H1 (cell line): ENCODE measurements at regions not wholly inside any gene's neighbourhood (a gene's known extent, or its start where the extent isn't known, plus 50 kb on each side); places are given as distances from the start of the nearest gene placed in this dataset.

Experiments used
- CTCF ChIA-PET: fragments of 300-600 bp; sonication (Branson Sonifier 250); formaldehyde crosslinking; loops from one replicate; lab custom pipeline; 2021; ENCODE audit not compliant: partially characterized antibody; lab: Charles Lee
- POLR2A ChIA-PET: fragments of 300-600 bp; sonication (Branson Sonifier 250); formaldehyde crosslinking; loops from one replicate; lab custom pipeline; 2021; ENCODE audit warnings: inconsistent platforms; ENCODE audit not compliant: partially characterized antibody; lab: Charles Lee
- DNase-seq, 2 experiments: peaks; one replicate each; pipeline versions ENCODE4 v3.0.0 to v3.0.0-alpha.2; 2010 to 2022; ENCODE audit warnings: low spot score in 2 of 2, low read depth in 1 of 2, mixed read lengths in 1 of 2
- FAIRE-seq: peaks from 2 replicates; lab custom pipeline; 2011; peaks lifted over from hg19 to GRCh38; lab: Jason Lieb, UNC
- H2AFZ ChIP-seq: 2 replicates; pipeline ENCODE4 v1.8.1; 2012; ENCODE audit warnings: low read length, inconsistent platforms
- H2AK5ac ChIP-seq: 2 replicates; pipeline ENCODE4 v1.6.1; 2013; ENCODE audit warnings: low read depth, low read length
- H2BK120ac ChIP-seq: replicated peaks from 2 replicates; pipeline ENCODE3; 2013; ENCODE audit warnings: low read depth, low read length, inconsistent platforms
- H2BK12ac ChIP-seq: 2 replicates; pipeline ENCODE4 v1.6.1; 2013; ENCODE audit warnings: low read depth, low read length
- H2BK15ac ChIP-seq: 2 replicates; pipeline ENCODE4 v1.6.1; 2013; ENCODE audit warnings: low read length
- H2BK20ac ChIP-seq: 2 replicates; pipeline ENCODE4 v1.6.1; 2013; ENCODE audit warnings: low read length
- H2BK5ac ChIP-seq: 2 replicates; pipeline ENCODE4 v1.6.1; 2013; ENCODE audit warnings: low read depth, low read length
- H3K14ac ChIP-seq: 2 replicates; pipeline ENCODE4 v1.6.1; 2013; ENCODE audit warnings: inconsistent platforms; ENCODE audit not compliant: insufficient read length
- H3K18ac ChIP-seq: 2 replicates; pipeline ENCODE4 v1.6.1; 2013; ENCODE audit warnings: low read length; ENCODE audit errors: extremely low read depth
- H3K23ac ChIP-seq: 2 replicates; pipeline ENCODE4 v1.6.1; 2013; ENCODE audit warnings: inconsistent platforms; ENCODE audit not compliant: insufficient read length
- H3K23me2 ChIP-seq: 2 replicates; pipeline ENCODE4 v1.6.1; 2013; ENCODE audit warnings: low read depth, low read length
- H3K27ac ChIP-seq: 2 replicates; pipeline ENCODE4 v1.6.1; 2011; ENCODE audit warnings: low read depth, low read length, inconsistent platforms
- H3K27me3 ChIP-seq, 4 experiments: replicated peaks in 1 of 4; 1 replicate in 1 of 4; 2 replicates in 3 of 4; pipeline versions ENCODE4 v1.6.1 to v1.8.1; 2011 to 2013; ENCODE audit warnings: low read length in 3 of 4, mild to moderate bottlenecking in 3 of 4, inconsistent platforms in 2 of 4, mixed read lengths in 2 of 4, moderate library complexity in 1 of 4; ENCODE audit not compliant: control insufficient read depth in 3 of 4, insufficient read depth in 3 of 4; ENCODE audit errors: extremely low read depth in 1 of 4
- H3K36me3 ChIP-seq, 4 experiments: 2 replicates each; pipeline versions ENCODE4 v1.6.1 to v1.8.1; 2011 to 2013; ENCODE audit warnings: mild to moderate bottlenecking in 4 of 4, low read length in 3 of 4, moderate library complexity in 2 of 4, control low read depth in 1 of 4, inconsistent platforms in 1 of 4; ENCODE audit not compliant: insufficient read depth in 4 of 4, control insufficient read depth in 2 of 4
- H3K4ac ChIP-seq: replicated peaks from 2 replicates; pipeline ENCODE3; 2013; ENCODE audit warnings: low read length, low read depth, mixed read lengths, inconsistent platforms; ENCODE audit not compliant: insufficient read length
- H3K4me1 ChIP-seq, 4 experiments: replicated peaks in 1 of 4; 1 replicate in 1 of 4; 2 replicates in 3 of 4; pipeline versions ENCODE4 v1.6.1 to v1.8.1; 2011 to 2013; ENCODE audit warnings: low read length in 3 of 4, inconsistent platforms in 2 of 4, mixed read lengths in 1 of 4; ENCODE audit not compliant: insufficient read depth in 4 of 4, control insufficient read depth in 3 of 4
- H3K4me2 ChIP-seq, 2 experiments: 2 replicates each; pipeline versions ENCODE4 v1.6.1 to v1.8.1; 2011 to 2013; ENCODE audit warnings: low read depth in 2 of 2, low read length in 2 of 2, control low read depth in 1 of 2, inconsistent platforms in 1 of 2, mild to moderate bottlenecking in 1 of 2; ENCODE audit not compliant: insufficient read depth in 1 of 2
- H3K4me3 ChIP-seq, 4 experiments: fragments of 200-600, 300-600 bp in 1 of 4; sonication (generic), shearing (Covaris generic), sonication (Bioruptor Twin) in 1 of 4; 2 replicates each; pipeline versions ENCODE4 v1.5.1 to v1.8.1; 2011 to 2016; ENCODE audit warnings: low read length in 4 of 4, low read depth in 3 of 4, control low read depth in 2 of 4, inconsistent platforms in 2 of 4, mild to moderate bottlenecking in 2 of 4, mixed read lengths in 1 of 4, moderate library complexity in 1 of 4; ENCODE audit not compliant: insufficient read depth in 2 of 4; ENCODE audit errors: extremely low read depth in 1 of 4
- H3K56ac ChIP-seq: replicated peaks from 2 replicates; pipeline ENCODE3; 2013; ENCODE audit warnings: low read depth, mild to moderate bottlenecking, mixed read lengths, low read length, inconsistent platforms; ENCODE audit not compliant: insufficient read length
- H3K79me1 ChIP-seq: 2 replicates; pipeline ENCODE4 v1.6.1; 2013; ENCODE audit warnings: low read depth, low read length, control low read depth
- H3K79me2 ChIP-seq, 2 experiments: 2 replicates each; pipeline versions ENCODE4 v1.6.1 to v1.8.1; 2012 to 2013; ENCODE audit warnings: low read length in 2 of 2, mild to moderate bottlenecking in 2 of 2, inconsistent platforms in 1 of 2; ENCODE audit not compliant: insufficient read depth in 2 of 2, control insufficient read depth in 1 of 2
- H3K9ac ChIP-seq, 4 experiments: replicated peaks in 1 of 4; 1 replicate in 1 of 4; 2 replicates in 3 of 4; pipeline versions ENCODE4 v1.6.1 to v1.8.1; 2011 to 2013; ENCODE audit warnings: low read depth in 3 of 4, low read length in 3 of 4, control low read depth in 2 of 4, mild to moderate bottlenecking in 2 of 4, moderate library complexity in 2 of 4, inconsistent platforms in 1 of 4; ENCODE audit errors: extremely low read depth in 1 of 4
- H3K9me3 ChIP-seq, 2 experiments: 2 replicates each; pipeline versions ENCODE4 v1.6.1 to v1.8.1; 2012 to 2013; ENCODE audit warnings: mild to moderate bottlenecking in 2 of 2, moderate library complexity in 2 of 2, control low read depth in 1 of 2, inconsistent platforms in 1 of 2, low read depth in 1 of 2, low read length in 1 of 2, mixed read lengths in 1 of 2; ENCODE audit not compliant: insufficient read depth in 2 of 2
- H4K20me1 ChIP-seq, 2 experiments: replicated peaks in 1 of 2; 2 replicates each; pipeline versions ENCODE3 to v1.8.1; 2011 to 2013; ENCODE audit warnings: inconsistent platforms in 2 of 2, low read length in 2 of 2, mild to moderate bottlenecking in 1 of 2; ENCODE audit not compliant: insufficient read depth in 2 of 2, control insufficient read depth in 1 of 2
- H4K5ac ChIP-seq: 2 replicates; pipeline ENCODE4 v1.6.1; 2013; ENCODE audit warnings: low read length, low read depth, mixed read lengths, inconsistent platforms; ENCODE audit not compliant: insufficient read length
- H4K8ac ChIP-seq: 2 replicates; pipeline ENCODE4 v1.8.0; 2013; ENCODE audit warnings: mild to moderate bottlenecking, moderate library complexity, low read length, inconsistent platforms; ENCODE audit not compliant: insufficient read depth; ENCODE audit errors: extremely low read depth
- H4K91ac ChIP-seq: replicated peaks from 2 replicates; pipeline ENCODE3; 2013; ENCODE audit warnings: low read length, mixed read lengths, inconsistent platforms; ENCODE audit not compliant: insufficient read length
- CBX8 ChIP-seq: fragments of 300-800, 300-1000 bp; sonication (generic); IDR thresholded peaks from 2 replicates; pipeline ENCODE4 v1.7.1; 2016; ENCODE audit warnings: low read depth, low read length, borderline replicate concordance
- KDM4A ChIP-seq: IDR thresholded peaks from one replicate; pipeline ENCODE4 v1.7.1; 2012; ENCODE audit warnings: low read depth, mild to moderate bottlenecking, moderate library complexity, low read length, inconsistent platforms; ENCODE audit not compliant: severe bottlenecking
- RNF2 ChIP-seq: fragments of 200-900, 300-1000 bp; sonication (generic); IDR thresholded peaks from 2 replicates; pipeline ENCODE4 v1.7.1; 2016; ENCODE audit warnings: borderline replicate concordance, low read depth, mild to moderate bottlenecking, antibody characterized with exemption, low read length; ENCODE audit not compliant: poor library complexity, severe bottlenecking; ENCODE audit errors: missing control alignments
- SAP30 ChIP-seq: fragments of 300-600 bp; sonication (generic); IDR thresholded peaks from 2 replicates; pipeline ENCODE4 v1.7.1; 2012; ENCODE audit warnings: low read length, moderate library complexity, mild to moderate bottlenecking, inconsistent platforms; ENCODE audit not compliant: insufficient read depth, insufficient replicate concordance
- SP4 ChIP-seq: IDR thresholded peaks from 2 replicates; pipeline ENCODE4 v1.6.1; 2012; ENCODE audit warnings: low read length, inconsistent platforms
- WGBS, 2 experiments: shearing (Covaris generic) in 1 of 2; methylation state at CpG; one replicate each; pipeline versions ENCODE4 v1.1.6 to v1.1.7; 2013 to 2015; ENCODE audit warnings: low lambda C conversion rate in 2 of 2, mixed read lengths in 2 of 2, inconsistent platforms in 1 of 2, low coverage in 1 of 2, missing lambda C conversion rate in 1 of 2; ENCODE audit not compliant: insufficient replicate concordance in 2 of 2, insufficient coverage in 1 of 2, insufficient read length in 1 of 2; ENCODE audit errors: extremely low coverage in 1 of 2, missing lambda C conversion rate in 1 of 2; 5-methylcytosine and 5-hydroxymethylcytosine counted together
- TF ChIP-seq, protein P1 (sequence below): IDR thresholded peaks from 2 replicates; pipeline ENCODE4 v1.6.1; 2011; ENCODE audit warnings: low read length, improper control_type of control experiment
- TF ChIP-seq, protein P2 (sequence below), 3 experiments: IDR thresholded peaks; 1 replicate in 2 of 3; 2 replicates in 1 of 3; pipeline versions ENCODE4 v1.5.1 to v1.6.1; 2011; ENCODE audit warnings: low read length in 3 of 3, mild to moderate bottlenecking in 3 of 3, inconsistent platforms in 2 of 3, low read depth in 1 of 3, moderate library complexity in 1 of 3; ENCODE audit not compliant: insufficient read depth in 1 of 3; ENCODE audit errors: control extremely low read depth in 1 of 3
- TF ChIP-seq, protein P3 (sequence below): IDR thresholded peaks from 2 replicates; pipeline ENCODE4 v1.6.1; 2012; ENCODE audit warnings: low read length, inconsistent platforms

DNA sequence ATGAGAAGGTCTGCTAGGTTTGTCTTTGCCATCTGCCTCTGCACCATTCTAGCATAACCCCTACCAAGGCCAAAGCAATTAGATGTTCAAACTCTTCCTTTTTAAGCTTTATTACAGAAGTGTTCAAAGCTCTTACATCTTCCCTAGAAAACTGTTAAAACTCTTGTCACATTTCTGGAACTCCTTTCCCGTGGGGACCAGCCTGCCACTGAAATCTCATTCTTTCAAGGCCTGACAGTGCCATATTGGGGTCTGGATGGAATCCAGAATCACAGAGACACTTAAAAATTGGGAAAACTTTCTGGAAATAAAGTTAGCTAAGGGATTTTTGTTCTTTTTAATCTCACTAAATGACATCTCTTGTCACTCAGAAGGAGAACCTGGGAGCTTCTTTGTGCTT is 153.8 kb upstream of the SLCO3A1 start:
- no peak overlapping the region for H2BK120ac ChIP-seq
- no peak overlapping the region for H2AK5ac ChIP-seq
- peaks cover 0 to 3% (median 0%) of the 10 kb centered on the region in 4 experiments; a peak in 1 of 7 replicates for H3K4me1 ChIP-seq
- H3K36me3 ChIP-seq: no peaks in the 10 kb centered on the region
- no peak overlapping the region for H3K14ac ChIP-seq
- no peak overlapping the region for H3K4me2 ChIP-seq
- H3K9me3 ChIP-seq: no peaks in the 10 kb centered on the region
- no peaks in the 10 kb centered on the region for H3K79me2 ChIP-seq
- no peaks in the 10 kb centered on the region for H4K20me1 ChIP-seq
- no peak overlapping the region for H2BK5ac ChIP-seq
- H4K8ac ChIP-seq: no peak overlapping the region
- no peak overlapping the region for H2BK20ac ChIP-seq
- no peak for DNase-seq
- H4K91ac ChIP-seq: no peak overlapping the region
- H3K9ac ChIP-seq: no peak overlapping the region
- no peak overlapping the region for H3K56ac ChIP-seq
- WGBS, 2 experiments: 92% methylated on average over 1 of the region's 1 CpG; no CpG with 5 or more reads in 1 of the 2 experiments
- no peak overlapping the region for H2BK12ac ChIP-seq
- H3K23me2 ChIP-seq: no peaks in the 10 kb centered on the region
- H2AFZ ChIP-seq: no peak overlapping the region
- no peak overlapping the region for H3K4me3 ChIP-seq
- CTCF ChIA-PET: interaction anchor here (1.5 to 1.9 kb wide), 4 partner anchors 148 to 397 kb away, joined by 4 to 6 read pairs (median 4); no protein-coding TSS in a partner anchor
- no peaks in the 10 kb centered on the region for H3K27me3 ChIP-seq
- POLR2A ChIA-PET: no interaction called here
- FAIRE-seq: no peak
- H3K79me1 ChIP-seq: no peaks in the 10 kb centered on the region
- H3K4ac ChIP-seq: no peak overlapping the region
- H4K5ac ChIP-seq: no peak overlapping the region
- no peak overlapping the region for H2BK15ac ChIP-seq
- H3K18ac ChIP-seq: no peak overlapping the region
- H3K27ac ChIP-seq: no peak overlapping the region
- H3K23ac ChIP-seq: no peak overlapping the region
- TF ChIP-seq SP4: no peak
- TF ChIP-seq, protein P1, sequence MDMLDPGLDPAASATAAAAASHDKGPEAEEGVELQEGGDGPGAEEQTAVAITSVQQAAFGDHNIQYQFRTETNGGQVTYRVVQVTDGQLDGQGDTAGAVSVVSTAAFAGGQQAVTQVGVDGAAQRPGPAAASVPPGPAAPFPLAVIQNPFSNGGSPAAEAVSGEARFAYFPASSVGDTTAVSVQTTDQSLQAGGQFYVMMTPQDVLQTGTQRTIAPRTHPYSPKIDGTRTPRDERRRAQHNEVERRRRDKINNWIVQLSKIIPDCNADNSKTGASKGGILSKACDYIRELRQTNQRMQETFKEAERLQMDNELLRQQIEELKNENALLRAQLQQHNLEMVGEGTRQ: no peak
- TF ChIP-seq RNF2: no peak
- no peak for TF ChIP-seq CBX8
- TF ChIP-seq, protein P2, sequence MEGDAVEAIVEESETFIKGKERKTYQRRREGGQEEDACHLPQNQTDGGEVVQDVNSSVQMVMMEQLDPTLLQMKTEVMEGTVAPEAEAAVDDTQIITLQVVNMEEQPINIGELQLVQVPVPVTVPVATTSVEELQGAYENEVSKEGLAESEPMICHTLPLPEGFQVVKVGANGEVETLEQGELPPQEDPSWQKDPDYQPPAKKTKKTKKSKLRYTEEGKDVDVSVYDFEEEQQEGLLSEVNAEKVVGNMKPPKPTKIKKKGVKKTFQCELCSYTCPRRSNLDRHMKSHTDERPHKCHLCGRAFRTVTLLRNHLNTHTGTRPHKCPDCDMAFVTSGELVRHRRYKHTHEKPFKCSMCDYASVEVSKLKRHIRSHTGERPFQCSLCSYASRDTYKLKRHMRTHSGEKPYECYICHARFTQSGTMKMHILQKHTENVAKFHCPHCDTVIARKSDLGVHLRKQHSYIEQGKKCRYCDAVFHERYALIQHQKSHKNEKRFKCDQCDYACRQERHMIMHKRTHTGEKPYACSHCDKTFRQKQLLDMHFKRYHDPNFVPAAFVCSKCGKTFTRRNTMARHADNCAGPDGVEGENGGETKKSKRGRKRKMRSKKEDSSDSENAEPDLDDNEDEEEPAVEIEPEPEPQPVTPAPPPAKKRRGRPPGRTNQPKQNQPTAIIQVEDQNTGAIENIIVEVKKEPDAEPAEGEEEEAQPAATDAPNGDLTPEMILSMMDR (IDR thresholded peaks at IDR 0.05; ENCODE audit: control extremely low read depth in 1 of 3, insufficient read depth in 1 of 3, low read depth in 1 of 3, low read length in 3 of 3): no peak
- no peak for TF ChIP-seq SAP30
- no peak for TF ChIP-seq KDM4A
- TF ChIP-seq, protein P3, sequence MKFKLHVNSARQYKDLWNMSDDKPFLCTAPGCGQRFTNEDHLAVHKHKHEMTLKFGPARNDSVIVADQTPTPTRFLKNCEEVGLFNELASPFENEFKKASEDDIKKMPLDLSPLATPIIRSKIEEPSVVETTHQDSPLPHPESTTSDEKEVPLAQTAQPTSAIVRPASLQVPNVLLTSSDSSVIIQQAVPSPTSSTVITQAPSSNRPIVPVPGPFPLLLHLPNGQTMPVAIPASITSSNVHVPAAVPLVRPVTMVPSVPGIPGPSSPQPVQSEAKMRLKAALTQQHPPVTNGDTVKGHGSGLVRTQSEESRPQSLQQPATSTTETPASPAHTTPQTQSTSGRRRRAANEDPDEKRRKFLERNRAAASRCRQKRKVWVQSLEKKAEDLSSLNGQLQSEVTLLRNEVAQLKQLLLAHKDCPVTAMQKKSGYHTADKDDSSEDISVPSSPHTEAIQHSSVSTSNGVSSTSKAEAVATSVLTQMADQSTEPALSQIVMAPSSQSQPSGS: no peak
